ENCODE measurements at regions not wholly inside any gene's neighbourhood (a gene's known extent, or its start where the extent isn't known, plus 50 kb on each side); places are given as distances from the start of the nearest gene placed in this dataset.

DNA sequence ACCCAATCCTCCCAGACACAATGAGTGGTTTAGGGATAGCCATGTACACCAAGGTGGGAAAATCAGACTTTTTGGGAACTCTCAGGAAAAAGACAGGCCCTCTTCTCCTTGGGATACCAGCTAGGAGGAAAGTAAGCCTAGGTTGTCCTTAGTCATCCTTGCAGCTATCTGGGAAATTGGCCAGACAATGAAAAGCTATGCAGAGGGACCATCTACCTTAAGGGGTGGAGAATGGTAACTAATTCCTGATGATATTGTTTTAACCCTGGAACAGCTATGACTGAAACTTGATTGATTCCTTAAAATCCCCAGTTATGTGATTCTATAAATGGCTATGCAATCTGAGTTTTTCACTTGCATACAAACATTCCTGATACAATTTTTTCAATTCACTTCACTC lies 88.9 kb upstream of the BNC2 start:
- TF ChIP-seq ELF4 (IDR thresholded peaks at IDR 0.05), result no peak
- no peak for TF ChIP-seq SP1 (IDR thresholded peaks at IDR 0.05)
- TF ChIP-seq FOXK2 (IDR thresholded peaks at IDR 0.05), result no peak
- no peak for TF ChIP-seq BHLHE40 (IDR thresholded peaks at IDR 0.05; ENCODE audit: borderline replicate concordance)
- TF ChIP-seq SUZ12 (IDR thresholded peaks at IDR 0.05), result no peak
- TF ChIP-seq NFRKB (IDR thresholded peaks at IDR 0.05), result no peak
- TF ChIP-seq FOXM1 (IDR thresholded peaks at IDR 0.05; ENCODE audit: borderline replicate concordance), result no peak
- no peak for TF ChIP-seq ZNF384 (IDR thresholded peaks at IDR 0.05)
- TF ChIP-seq HDGF (IDR thresholded peaks at IDR 0.05; ENCODE audit: borderline replicate concordance), result no peak
- no peak for TF ChIP-seq FOXA1 (IDR thresholded peaks at IDR 0.05)
- no peak for TF ChIP-seq ARNT (IDR thresholded peaks at IDR 0.05)
- no peak for TF ChIP-seq CTBP1 (IDR thresholded peaks at IDR 0.05; ENCODE audit: borderline replicate concordance)
- TF ChIP-seq TARDBP (IDR thresholded peaks at IDR 0.05), result no peak

Data from HEK293T (cell line).